A673 (cell line): ENCODE measurements at regions not wholly inside any gene's neighbourhood (a gene's known extent, or its start where the extent isn't known, plus 50 kb on each side); places are given as distances from the start of the nearest gene placed in this dataset.
"Not testable (repeated sequence)": the region's sequence is repeated elsewhere in the genome, so short reads cannot be mapped to it uniquely, and the experiment has no call there.

Experiments
- BruUV-seq: library from RNA; stranded (reverse); fragments of 400-500 nt; replicated peaks from 2 replicates; lab custom pipeline; 2021; lab: Mats Ljungman, UMichigan
- CTCF ChIA-PET: fragments of 300-600 bp; sonication (Branson Sonifier 250); formaldehyde crosslinking; loops from one replicate; lab custom pipeline; 2022; ENCODE audit warnings: antibody characterized with exemption; lab: Charles Lee
- POLR2A ChIA-PET: fragments of 300-600 bp; sonication (Branson Sonifier 250); formaldehyde crosslinking; loops from one replicate; lab custom pipeline; 2022; ENCODE audit warnings: antibody characterized with exemption; ENCODE audit not compliant: low non-redundant PET; lab: Charles Lee
- DNase-seq: peaks from one replicate; pipeline ENCODE4 v3.0.0-alpha.2; 2015; ENCODE audit warnings: low spot score
- H3K27ac ChIP-seq: fragments of 200-600 bp; sonication (generic); 2 replicates; pipeline ENCODE4 v1.5.1; 2016; ENCODE audit warnings: mixed run types, low read depth, mild to moderate bottlenecking, mixed read lengths, antibody characterized with exemption, low read length; ENCODE audit not compliant: poor library complexity, severe bottlenecking
- H3K27me3 ChIP-seq: fragments of 200-600 bp; sonication (generic); replicated peaks from 2 replicates; pipeline ENCODE4 v1.6.1; 2017; ENCODE audit warnings: mixed run types, low read depth, mild to moderate bottlenecking, mixed read lengths, antibody characterized with exemption, low read length; ENCODE audit not compliant: insufficient read depth, poor library complexity
- H3K36me3 ChIP-seq: fragments of 200-600 bp; sonication (generic); 2 replicates; pipeline ENCODE4 v1.6.1; 2016; ENCODE audit warnings: mixed run types, mild to moderate bottlenecking, mixed read lengths, antibody characterized with exemption, low read length; ENCODE audit not compliant: insufficient read depth, poor library complexity, severe bottlenecking
- H3K4me1 ChIP-seq: fragments of 200-600 bp; sonication (generic); 2 replicates; pipeline ENCODE4 v1.6.1; 2017; ENCODE audit warnings: mixed run types, mild to moderate bottlenecking, mixed read lengths, antibody characterized with exemption, low read length; ENCODE audit not compliant: insufficient read depth, poor library complexity, severe bottlenecking
- H3K4me3 ChIP-seq: fragments of 200-600 bp; sonication (generic); 2 replicates; pipeline ENCODE4 v1.5.1; 2016; ENCODE audit warnings: low read depth, mixed run types, mild to moderate bottlenecking, mixed read lengths, low read length; ENCODE audit not compliant: poor library complexity, severe bottlenecking
- H3K9me3 ChIP-seq: fragments of 200-600 bp; sonication (generic); 2 replicates; pipeline ENCODE4 v1.6.1; 2016; ENCODE audit warnings: mixed run types, low read depth, mild to moderate bottlenecking, mixed read lengths, antibody characterized with exemption, low read length; ENCODE audit not compliant: poor library complexity, severe bottlenecking
- intact Hi-C: fragments of 100-400 bp; cut with micrococcal nuclease; formaldehyde crosslinking; loops from one replicate; pipeline ENCODE4 v1.10.0; 2022; ENCODE audit not compliant: unreplicated experiment

DNA sequence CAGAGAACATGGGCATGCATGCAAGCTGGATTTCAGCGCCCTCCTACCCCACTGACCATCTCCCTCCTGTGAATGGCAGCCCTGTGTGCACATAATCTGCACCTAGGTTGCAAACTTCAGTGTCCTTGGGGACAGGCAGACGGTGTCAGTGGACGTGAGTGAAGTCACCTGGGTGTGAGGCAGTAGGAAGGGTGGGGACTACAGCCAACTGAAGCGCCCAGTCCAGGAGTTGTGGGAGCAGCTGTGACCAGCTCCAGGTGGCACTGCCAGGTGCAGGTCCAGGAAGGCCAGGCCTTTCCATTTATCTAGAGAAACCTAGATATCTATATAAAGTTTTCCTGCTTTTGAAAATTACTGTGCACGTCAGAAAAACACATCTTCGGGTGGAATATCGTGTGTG is 152.3 kb downstream of the BCL2L11 start:
- POLR2A ChIA-PET, H3K27me3 ChIP-seq, H3K9me3 ChIP-seq, CTCF ChIA-PET, H3K36me3 ChIP-seq, H3K4me1 ChIP-seq, BruUV-seq, H3K27ac ChIP-seq, H3K4me3 ChIP-seq, DNase-seq, intact Hi-C loops: not testable (repeated sequence)

DNA sequence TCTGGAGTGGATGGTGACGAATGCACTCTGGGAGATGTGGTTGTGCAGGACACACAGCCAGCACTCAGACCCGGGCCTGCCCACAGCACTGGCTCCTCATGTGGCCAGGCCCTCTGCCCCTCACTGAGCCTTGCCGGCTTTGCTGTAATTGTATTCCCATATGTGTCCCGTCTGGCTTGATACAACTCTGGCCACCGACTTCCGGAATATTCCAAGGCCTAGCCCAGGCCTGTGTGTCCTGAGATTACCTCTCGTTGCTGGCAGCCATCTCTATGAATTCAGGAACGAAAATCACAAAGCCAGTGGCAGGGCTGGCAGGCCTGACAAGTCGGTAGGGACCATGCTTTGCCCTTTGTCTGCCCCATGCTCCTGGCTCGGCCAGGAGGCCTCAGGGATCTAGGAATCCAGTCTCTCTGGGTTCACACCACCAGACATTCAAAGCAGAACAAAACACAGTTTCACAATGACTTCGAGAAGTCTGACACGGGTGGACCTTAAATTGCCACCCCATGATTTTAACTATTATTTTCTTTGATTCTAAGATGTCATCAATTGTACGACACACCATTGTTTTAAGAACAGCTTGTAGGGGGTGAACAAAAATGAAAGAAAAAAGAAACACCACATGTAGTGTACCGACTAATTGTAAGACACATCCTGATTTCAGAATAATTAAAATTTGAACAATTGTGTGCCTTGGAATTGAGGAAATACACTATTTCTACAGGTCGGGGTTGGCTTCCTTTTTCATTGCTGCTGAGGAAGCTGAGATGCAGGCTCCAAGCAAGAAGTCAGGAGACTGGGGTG is 154.5 kb downstream of the BCL2L11 start:
- H3K36me3 ChIP-seq, CTCF ChIA-PET, BruUV-seq, H3K27me3 ChIP-seq, intact Hi-C loops, H3K4me1 ChIP-seq, H3K27ac ChIP-seq, DNase-seq, POLR2A ChIA-PET, H3K4me3 ChIP-seq, H3K9me3 ChIP-seq: not testable (repeated sequence)

DNA sequence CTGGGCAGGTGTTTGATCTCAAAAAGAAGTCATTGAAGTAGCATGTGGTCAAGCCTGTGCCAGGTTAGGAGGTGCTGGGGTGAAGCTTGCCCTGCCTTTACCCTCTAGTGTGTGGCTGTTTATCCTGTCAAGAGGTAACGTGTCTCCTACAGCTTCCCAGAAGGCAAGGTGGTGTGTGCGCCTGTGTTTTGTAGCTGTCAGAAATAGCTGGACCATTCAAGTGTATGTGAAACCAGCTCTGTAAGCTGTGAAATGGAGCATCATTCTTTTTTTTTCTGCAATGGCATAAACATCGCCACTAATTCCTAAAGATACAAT is 155.1 kb downstream of the BCL2L11 start:
- intact Hi-C loops, DNase-seq, BruUV-seq, CTCF ChIA-PET, H3K27ac ChIP-seq, POLR2A ChIA-PET, H3K36me3 ChIP-seq, H3K4me3 ChIP-seq, H3K27me3 ChIP-seq, H3K4me1 ChIP-seq, H3K9me3 ChIP-seq: not testable (repeated sequence)

DNA sequence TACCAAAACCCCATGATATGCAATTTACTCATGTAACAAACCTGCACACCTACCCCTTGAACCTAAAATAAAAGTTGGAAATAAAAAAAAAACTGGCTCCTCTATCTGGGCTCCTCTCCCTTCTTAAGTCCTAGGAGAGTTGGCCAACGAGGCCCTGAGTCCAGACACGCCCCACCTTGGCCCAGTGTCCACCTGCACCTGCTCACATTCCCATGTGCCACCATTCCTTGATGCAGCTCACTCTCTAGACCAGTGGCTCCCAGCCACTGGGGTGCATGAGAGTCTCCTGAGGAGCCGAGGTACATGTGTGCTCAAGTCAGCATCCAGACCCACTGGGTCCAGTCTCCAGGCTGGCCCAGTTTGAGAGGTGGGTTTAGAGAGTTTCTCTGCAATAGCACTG is 157.4 kb downstream of the BCL2L11 start:
- BruUV-seq, H3K9me3 ChIP-seq, H3K4me3 ChIP-seq, H3K36me3 ChIP-seq, intact Hi-C loops, POLR2A ChIA-PET, CTCF ChIA-PET, H3K27ac ChIP-seq, H3K4me1 ChIP-seq, DNase-seq, H3K27me3 ChIP-seq: not testable (repeated sequence)

DNA sequence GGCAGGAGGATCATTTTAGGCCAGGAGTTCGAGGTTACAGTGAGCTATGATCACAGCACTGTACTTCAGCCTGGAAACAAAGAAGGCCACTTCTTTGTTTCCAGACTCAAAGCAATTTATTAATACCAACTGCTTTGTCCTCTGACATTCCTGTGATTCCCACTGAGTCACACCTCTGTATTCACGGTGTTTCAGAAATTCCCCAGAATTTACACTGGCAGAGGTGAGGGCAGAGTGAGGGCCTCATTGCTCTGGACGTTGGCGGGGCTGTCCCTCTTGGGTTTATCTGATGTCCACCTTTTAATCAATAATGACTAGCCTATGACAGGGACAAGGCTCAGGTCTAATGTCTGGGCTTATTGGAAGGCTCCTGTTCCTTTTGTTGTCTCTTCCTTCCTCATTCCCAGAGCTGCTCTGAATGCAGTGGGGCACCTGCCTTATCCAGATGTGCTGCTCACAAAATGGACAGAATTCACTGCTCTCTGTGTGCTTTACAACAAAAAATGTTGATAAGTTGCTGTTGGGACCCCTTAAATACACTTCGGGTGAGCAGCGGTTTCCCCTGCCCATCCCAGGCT is 160.1 kb downstream of the BCL2L11 start:
- H3K36me3 ChIP-seq, DNase-seq, CTCF ChIA-PET, H3K9me3 ChIP-seq, H3K4me3 ChIP-seq, H3K4me1 ChIP-seq, intact Hi-C loops, H3K27ac ChIP-seq, BruUV-seq, H3K27me3 ChIP-seq, POLR2A ChIA-PET: not testable (repeated sequence)

DNA sequence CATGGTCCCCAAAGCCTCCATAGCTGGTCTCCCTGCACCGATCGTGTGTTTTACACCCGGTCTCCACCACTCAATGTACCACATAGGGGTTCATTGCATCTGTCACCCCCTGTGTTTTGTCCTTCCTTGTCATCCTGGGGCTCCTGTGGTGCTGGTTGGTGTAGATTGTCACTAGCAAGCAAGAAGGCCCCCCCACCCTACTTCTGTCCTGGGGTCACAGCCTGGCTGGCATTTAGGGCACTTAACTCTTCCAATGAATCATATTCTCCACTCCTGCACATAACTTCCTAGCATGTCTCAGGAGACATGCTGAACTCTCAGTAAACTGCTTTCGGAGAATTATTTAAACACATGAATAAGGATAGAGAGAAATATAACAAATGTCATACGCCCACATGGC is 161.4 kb downstream of the BCL2L11 start:
- H3K9me3 ChIP-seq, intact Hi-C loops, H3K4me1 ChIP-seq, CTCF ChIA-PET, H3K27me3 ChIP-seq, POLR2A ChIA-PET, H3K36me3 ChIP-seq, DNase-seq, H3K27ac ChIP-seq, BruUV-seq, H3K4me3 ChIP-seq: not testable (repeated sequence)

DNA sequence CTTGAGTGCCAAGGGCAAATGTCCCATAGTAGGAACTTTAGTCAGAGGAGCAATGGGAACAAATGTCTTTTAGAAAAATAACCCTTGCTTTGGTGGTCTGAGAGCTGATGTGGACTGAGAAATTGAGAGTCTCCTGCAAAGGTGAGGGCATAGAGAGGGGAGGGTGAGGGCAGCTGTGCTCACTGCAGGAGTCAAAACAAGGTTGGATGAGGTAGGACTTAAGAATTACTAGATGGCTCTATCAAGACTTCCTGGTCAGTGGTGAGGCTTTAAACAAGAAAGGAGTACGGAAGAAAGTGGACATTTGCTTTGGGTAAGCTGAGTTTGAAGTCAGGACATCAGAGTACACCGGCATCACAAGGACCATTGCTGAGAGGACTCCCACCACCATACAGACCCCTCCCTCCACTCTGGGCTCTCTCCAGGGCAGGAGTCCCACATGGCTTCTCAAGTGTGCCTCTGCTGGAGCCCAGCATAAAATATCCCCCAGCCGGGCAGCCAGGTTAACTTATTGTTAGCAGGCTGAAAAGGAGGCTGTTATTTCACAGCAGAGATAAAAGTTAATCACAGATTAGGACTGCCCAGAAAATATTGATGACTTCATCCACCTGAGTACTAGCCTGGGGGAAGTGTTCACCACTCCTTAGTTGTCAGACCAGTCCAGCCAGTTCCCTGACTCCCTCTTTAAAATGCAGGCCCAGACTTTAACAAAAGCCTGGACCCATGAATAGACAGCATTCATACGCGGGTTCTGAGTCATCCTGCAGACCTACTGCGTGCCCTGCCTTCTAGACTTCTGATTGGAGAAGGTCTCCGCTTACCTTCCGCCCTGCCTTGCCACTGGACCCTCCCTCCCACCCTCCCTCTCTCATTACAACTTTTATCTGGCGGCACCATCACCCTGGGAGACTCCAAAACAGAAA is 167.2 kb downstream of the BCL2L11 start:
- BruUV-seq, H3K4me3 ChIP-seq, POLR2A ChIA-PET, DNase-seq, H3K36me3 ChIP-seq, H3K27ac ChIP-seq, H3K4me1 ChIP-seq, H3K27me3 ChIP-seq, CTCF ChIA-PET, H3K9me3 ChIP-seq, intact Hi-C loops: not testable (repeated sequence)
